ENCODE measurements at regions not wholly inside any gene's neighbourhood (a gene's known extent, or its start where the extent isn't known, plus 50 kb on each side); places are given as distances from the start of the nearest gene placed in this dataset.

- H3K36me3 ChIP-seq, result no peaks in the 10 kb centered on the region
- no peaks in the 10 kb centered on the region for H3K9me3 ChIP-seq
- H3K27me3 ChIP-seq, result no peaks in the 10 kb centered on the region
- DNase-seq, result no peak
- no peak overlapping the region for H3K27ac ChIP-seq
- TF ChIP-seq POLR2A (IDR thresholded peaks at IDR 0.05) (no peak), CTCF (IDR thresholded peaks at IDR 0.05) (peak in 5 of 6 experiments; percentile 28 to 63 (median 40))
- H3K4me1 ChIP-seq, result peaks cover 0 to 24% (median 5%) of the 10 kb centered on the region in 3 donors
- intact Hi-C loops (cut with DNase I), result loop anchor here (10.0 kb wide), 1 partner anchor 778 kb away; no protein-coding TSS in a partner anchor
- H3K4me3 ChIP-seq, result no peak overlapping the region
Measured at GRCh38 chr11:15826826-15827225, 529.5 kb downstream of the SOX6 start.

- whole genome bisulfite sequencing, 2 donors, result 77 to 78% methylated on average over 8 to 9 of the region's 9 CpGs
- H3K4me3 ChIP-seq, result no peak overlapping the region
- no peaks in the 10 kb centered on the region for H3K9me3 ChIP-seq
- no peak for DNase-seq
- intact Hi-C loops (cut with DNase I), result loop anchor here (10.0 kb wide), 1 partner anchor 776 kb away; no protein-coding TSS in a partner anchor
- H3K27me3 ChIP-seq, result no peaks in the 10 kb centered on the region
- TF ChIP-seq POLR2A (IDR thresholded peaks at IDR 0.05) (no peak), CTCF (IDR thresholded peaks at IDR 0.05) (no peak)
- peaks cover 0 to 24% (median 5%) of the 10 kb centered on the region in 3 donors for H3K4me1 ChIP-seq
- H3K27ac ChIP-seq, result no peak overlapping the region
- H3K36me3 ChIP-seq, result no peaks in the 10 kb centered on the region
Measured at GRCh38 chr11:15828215-15828853, 528.0 kb downstream of the SOX6 start.

GRCh38 chr11:15829312-15829711 is 527.0 kb downstream of the SOX6 start:
- DNase-seq, result no peak
- intact Hi-C loops (cut with DNase I), result loop anchor here (10.0 kb wide), 1 partner anchor 775 kb away; no protein-coding TSS in a partner anchor
- no peak overlapping the region for H3K4me3 ChIP-seq
- TF ChIP-seq POLR2A (IDR thresholded peaks at IDR 0.05), result no peak
- TF ChIP-seq CTCF (IDR thresholded peaks at IDR 0.05), result no peak
- H3K36me3 ChIP-seq, result no peaks in the 10 kb centered on the region
- H3K27ac ChIP-seq, result no peak overlapping the region
- peaks cover 0 to 24% (median 5%) of the 10 kb centered on the region in 3 donors for H3K4me1 ChIP-seq
- 67% methylated on average over 1 of the region's 1 CpG for WGBS, 2 donors
- no peaks in the 10 kb centered on the region for H3K9me3 ChIP-seq
- no peaks in the 10 kb centered on the region for H3K27me3 ChIP-seq

- Histone ChIP-seq H3K9me3 (no peaks in the 10 kb centered on the region), H3K4me1 (peaks cover 0 to 20% (median 5%) of the 10 kb centered on the region in 3 donors), H3K36me3 (no peaks in the 10 kb centered on the region), H3K27ac (no peak overlapping the region), H3K27me3 (no peaks in the 10 kb centered on the region), H3K4me3 (no peak overlapping the region)
- DNase-seq, result no peak
- TF ChIP-seq CTCF (IDR thresholded peaks at IDR 0.05) (no peak), POLR2A (IDR thresholded peaks at IDR 0.05) (no peak)
- WGBS, 2 donors, result 79 to 85% methylated on average over 8 to 9 of the region's 9 CpGs
- intact Hi-C loops (cut with DNase I), result no loop called here
Measured at GRCh38 chr11:15830741-15831428, 525.5 kb downstream of the SOX6 start.

GRCh38 chr11:15835788-15836411 is 520.4 kb downstream of the SOX6 start:
- WGBS, 2 donors, result 89 to 96% methylated on average over 4 of the region's 7 CpGs
- no peak overlapping the region for H3K4me3 ChIP-seq
- H3K27ac ChIP-seq, result no peak overlapping the region
- H3K27me3 ChIP-seq, result no peaks in the 10 kb centered on the region
- intact Hi-C loops (cut with DNase I), result no loop called here
- no peaks in the 10 kb centered on the region for H3K9me3 ChIP-seq
- no peak for DNase-seq
- TF ChIP-seq CTCF (IDR thresholded peaks at IDR 0.05), result no peak
- no peak for TF ChIP-seq POLR2A (IDR thresholded peaks at IDR 0.05)
- no peaks in the 10 kb centered on the region for H3K4me1 ChIP-seq
- H3K36me3 ChIP-seq, result no peaks in the 10 kb centered on the region
